GM19328 (cell line): ENCODE measurements at regions not wholly inside any gene's neighbourhood (a gene's known extent, or its start where the extent isn't known, plus 50 kb on each side); places are given as distances from the start of the nearest gene placed in this dataset.
"Not testable (repeated sequence)": the region's sequence is repeated elsewhere in the genome, so short reads cannot be mapped to it uniquely, and the experiment has no call there.

Experiments
- ATAC-seq: cut with Tn5 transposase; IDR thresholded peaks from one replicate; pipeline ENCODE4 v1.9.1; 2021; ENCODE audit warnings: mild to moderate bottlenecking, moderate library complexity; ENCODE audit not compliant: unreplicated experiment

DNA sequence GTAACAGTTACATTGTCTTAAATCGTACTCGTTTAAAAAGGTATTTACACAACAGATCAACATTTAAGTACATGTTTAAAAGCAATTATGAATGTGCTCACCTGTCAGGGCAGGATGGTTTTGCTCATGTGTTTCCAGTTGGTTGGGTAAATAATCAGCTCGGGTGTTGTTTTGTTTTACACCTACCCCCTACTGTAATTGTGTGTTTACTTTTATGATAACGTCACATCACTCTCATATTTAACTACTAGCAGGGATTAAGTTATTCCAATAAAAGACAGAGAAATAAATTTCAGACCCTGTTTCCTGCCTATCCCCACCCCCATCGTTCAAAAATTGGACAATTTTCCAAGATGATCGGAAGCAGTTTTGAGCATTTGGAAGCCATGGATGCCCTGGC, 390.2 kb downstream of the SEC14L1 start:
- no peak for ATAC-seq

DNA sequence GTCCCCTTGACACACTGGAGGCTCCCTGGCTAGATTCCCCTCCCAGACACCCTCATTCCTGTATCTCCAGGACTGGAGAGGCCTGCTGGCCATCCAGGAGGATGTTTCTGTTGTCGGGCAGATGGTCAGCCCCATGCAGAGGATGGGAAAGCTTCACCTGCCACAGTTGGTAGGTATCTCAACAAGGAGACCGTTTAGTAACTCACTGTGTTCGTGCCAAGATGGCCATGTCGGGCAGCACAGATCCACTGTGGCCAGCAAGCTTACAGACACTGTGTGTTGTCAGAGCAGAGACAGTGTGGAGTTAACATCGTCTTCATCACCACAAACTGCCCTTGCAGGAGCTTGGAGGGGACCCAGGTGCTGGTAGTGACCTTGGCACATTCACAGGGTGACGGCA, 390.9 kb downstream of the SEC14L1 start:
- ATAC-seq: no peak

DNA sequence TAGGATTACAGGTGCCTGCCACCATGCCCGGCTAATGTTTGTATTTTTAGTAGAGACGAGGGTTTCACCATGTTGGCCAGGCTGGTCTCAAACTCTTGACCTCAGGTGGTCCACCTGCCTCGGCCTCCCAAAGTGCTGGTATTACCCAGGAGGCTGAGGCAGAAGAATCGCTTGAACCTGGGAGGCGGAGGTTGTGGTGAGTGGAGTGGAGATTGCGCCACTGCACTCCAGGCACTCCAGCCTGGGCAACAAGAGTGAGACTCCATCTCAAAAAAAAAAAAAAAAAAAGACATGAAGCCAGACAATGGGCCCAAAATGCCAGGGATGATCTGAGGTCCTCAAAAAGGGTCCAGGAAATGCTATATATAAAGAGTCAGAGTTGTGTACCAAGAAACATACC, 392.9 kb downstream of the SEC14L1 start:
- not testable (repeated sequence) for ATAC-seq

GRCh38 chr17:77534137-77534536, 393.4 kb downstream of the SEC14L1 start:
- no peak for ATAC-seq

- ATAC-seq: no peak
Measured at GRCh38 chr17:77535435-77535834, 394.7 kb downstream of the SEC14L1 start.

DNA sequence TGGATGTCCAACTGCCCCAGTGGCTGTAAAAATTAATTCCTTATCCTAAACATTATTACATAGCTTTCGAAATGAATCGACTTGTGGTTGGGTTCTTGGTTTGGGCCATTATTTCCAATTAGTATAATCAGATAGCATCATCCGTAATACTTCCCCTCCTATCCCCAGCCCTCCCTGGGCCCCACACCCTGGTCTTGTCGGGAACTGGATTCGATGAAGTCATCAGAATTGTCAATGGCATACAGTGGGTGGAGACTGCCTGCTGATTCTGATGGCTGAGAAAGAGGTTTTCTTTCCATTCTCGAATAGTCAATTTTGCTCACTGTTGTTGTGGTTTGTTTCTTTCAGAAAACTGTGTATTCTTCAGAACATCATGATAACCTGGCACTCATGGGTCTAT, 395.1 kb downstream of the SEC14L1 start:
- ATAC-seq: no peak

DNA sequence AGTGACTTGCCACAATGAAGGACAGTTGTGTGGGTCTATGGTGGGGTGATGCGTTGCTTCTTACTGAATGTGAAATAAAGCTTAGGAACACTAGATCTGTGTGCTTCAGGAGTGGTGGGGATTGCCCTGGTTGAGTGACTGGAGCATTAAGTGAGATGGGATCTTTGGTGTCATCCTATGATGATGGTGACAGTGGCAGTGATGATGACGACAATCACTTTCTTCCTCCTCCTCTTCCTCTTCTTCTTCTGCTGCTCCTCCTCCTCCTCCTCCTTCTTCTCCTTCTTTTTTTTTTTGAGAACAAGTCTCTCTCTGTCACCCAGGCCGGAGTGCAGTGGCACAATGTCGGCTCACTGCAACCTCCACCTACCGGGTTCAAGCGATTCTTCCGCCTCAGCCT, 396.8 kb downstream of the SEC14L1 start:
- no peak for ATAC-seq

DNA sequence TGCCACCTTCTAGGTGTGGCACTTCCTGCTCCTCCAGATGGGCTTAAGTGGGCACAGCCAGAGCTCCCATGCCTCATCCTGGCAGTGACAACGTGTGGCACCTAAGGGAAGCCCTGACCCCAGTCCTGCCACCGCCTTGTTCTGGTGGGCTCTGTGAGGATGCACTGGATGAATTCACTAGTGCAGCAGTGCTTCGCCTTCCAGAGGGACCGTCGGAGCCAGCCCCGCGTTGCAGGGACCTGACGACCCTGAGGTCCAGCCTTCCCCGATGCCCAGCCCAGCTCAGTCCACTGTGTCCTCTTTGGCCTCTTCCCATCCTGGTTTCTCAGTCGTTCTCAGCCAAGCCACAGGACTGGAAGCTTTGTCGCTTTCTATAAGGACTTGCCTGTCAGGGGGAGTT, 399.8 kb downstream of the SEC14L1 start:
- no peak for ATAC-seq

GRCh38 chr17:77540975-77541374, 400.2 kb downstream of the SEC14L1 start:
- no peak for ATAC-seq

DNA sequence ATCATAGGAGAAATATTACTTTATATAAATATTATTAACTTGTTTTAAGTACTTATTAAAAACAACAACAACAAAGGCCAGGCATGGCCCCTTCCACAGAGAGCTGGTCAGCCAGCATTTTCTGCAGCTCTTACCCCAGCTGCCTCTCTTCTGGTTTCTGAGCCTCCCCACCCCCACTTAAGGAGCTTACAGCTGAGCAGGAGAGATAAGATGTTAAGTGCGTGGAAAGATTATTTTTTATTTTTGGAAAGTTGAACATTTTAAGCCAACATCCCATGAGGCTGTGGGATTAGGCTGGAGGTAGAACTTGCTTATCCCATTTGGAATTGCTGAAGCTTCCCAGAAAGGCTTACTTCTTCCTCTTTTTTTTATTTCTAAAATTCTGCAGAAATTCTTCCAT, 401.2 kb downstream of the SEC14L1 start:
- ATAC-seq: no peak

- no peak for ATAC-seq
Measured at GRCh38 chr17:77542551-77543490, 402.1 kb downstream of the SEC14L1 start.

DNA sequence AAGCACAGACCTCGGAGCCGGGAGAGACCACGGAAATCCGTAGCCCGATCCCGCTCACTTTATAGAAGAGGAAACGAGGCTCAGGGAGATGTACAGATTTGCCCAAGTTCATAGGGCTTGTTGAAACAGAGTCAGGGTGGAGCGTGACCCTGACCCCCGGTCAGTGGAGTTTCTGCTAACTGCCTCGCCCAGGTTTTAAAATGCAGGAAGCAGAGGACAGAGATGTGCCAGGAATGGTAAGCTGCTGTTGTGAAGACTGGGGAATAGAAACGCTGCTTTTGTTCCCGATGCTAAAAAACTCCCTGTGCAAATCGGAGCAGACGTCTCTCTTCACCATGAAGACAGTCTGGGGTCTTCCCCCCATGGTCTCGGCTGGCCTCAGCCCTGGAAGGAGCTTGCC, 403.0 kb downstream of the SEC14L1 start:
- no peak for ATAC-seq

GRCh38 chr17:77544347-77545110, 403.8 kb downstream of the SEC14L1 start:
- no peak for ATAC-seq

DNA sequence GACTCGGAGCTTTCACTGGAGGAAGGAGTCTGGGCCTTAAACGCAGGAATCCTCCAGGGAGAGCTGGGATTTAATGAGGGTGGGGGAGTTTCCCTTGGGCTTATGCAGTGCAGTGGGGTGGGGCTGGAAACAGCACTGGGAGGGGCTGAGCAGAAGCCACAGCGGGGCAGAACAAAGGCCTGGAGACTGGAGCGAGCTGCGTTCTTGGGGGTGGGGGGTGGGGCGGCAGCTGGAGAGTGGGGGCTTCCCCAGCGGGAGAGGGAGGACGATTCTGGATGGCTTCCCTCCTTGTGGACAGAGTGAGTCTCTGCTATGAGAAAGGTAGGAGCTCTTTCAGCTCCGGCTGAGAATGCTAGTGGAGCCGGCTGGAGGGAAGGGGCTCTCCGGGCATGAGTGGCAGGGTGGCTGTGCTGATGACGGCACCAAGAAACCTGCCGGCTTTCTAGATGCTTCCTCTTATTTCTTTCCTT, 406.0 kb downstream of the SEC14L1 start:
- no peak for ATAC-seq

- no peak for ATAC-seq
Measured at GRCh38 chr17:77548967-77549366, 408.2 kb downstream of the SEC14L1 start.

DNA sequence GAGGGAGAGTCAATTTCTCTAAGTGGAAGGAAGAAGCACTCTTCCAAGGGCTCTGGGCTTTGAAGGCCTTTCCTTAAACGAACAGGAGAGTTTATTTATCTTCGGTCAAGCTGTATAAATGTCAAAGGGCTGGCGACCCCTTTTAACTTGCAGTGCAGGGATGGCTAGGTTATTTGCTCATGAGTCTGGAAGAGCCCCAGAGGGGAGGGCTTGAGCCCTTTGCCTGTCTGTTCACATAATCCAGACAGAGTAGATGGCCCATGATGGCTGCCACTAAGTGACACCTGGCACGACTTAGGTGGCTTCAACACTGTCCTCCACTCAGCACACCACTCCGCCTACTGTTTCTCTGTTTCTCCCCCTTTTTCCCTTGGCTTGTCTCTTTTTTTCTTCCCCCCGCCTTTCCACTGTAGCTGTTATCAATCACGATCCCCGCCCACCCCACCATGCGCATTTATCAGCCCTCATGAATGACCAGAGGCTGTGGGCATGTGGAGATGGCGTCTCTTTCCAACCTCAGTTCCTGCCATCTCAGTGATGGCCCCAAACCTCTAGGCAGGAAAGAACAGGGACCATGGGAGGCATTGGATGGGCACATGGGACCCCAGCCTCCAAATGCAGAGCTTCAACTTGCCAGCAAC, 408.7 kb upstream of the TNRC6C start:
- no peak for ATAC-seq

DNA sequence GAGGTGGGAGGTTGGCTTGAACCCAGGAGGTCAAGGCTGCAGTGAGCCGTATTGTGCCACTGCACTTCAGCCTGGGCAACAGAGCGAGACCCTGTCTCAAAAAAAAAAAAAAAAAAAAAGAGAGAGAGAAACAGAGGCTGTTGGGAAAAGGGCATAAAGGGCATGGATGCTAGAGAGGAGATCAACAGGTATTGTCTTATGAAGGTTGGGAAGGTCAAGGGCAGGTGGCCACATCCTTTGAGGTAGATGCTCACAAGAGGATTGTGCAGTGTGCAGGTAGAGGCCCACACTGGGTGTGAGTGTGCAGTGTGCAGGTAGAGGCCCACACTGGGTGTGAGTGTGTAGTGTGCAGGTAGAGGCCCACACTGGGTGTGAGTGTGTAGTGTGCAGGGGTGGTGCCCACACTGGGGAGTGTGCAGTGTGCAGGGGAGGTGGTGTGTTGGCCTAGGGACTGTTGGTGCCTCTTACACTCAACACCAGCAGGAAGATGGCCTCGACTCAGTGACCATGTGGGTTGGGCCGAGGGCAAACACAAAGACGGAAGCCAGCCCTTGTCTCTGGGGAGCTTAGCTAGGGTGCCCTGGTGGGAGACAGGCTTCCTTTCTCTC, 404.9 kb upstream of the TNRC6C start:
- ATAC-seq: no peak

DNA sequence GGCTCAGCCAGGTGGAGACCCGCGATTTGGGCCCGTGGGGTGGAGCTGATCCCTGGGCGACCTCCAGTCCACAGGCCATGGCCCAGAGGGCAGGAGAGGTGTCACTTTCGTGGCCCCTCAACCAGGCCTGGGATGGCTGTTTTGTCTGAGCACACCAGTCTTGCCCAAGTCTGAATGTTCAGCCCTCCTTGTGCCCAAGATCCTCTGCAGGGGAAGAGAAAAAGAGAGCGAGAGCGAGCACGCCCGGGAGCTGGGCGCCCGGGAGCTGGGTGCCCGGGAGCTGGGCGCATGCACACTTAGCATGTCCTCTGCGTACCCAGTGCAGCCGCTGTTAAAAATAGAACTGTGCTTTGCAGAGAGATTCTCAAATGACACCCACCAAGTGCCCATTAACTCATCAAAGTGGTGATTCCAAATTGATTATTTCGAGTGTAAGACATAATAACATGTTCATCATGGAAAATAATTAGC, 403.3 kb upstream of the TNRC6C start:
- ATAC-seq: no peak

- ATAC-seq: no peak
Measured at GRCh38 chr17:77555741-77556291, 402.7 kb upstream of the TNRC6C start.

DNA sequence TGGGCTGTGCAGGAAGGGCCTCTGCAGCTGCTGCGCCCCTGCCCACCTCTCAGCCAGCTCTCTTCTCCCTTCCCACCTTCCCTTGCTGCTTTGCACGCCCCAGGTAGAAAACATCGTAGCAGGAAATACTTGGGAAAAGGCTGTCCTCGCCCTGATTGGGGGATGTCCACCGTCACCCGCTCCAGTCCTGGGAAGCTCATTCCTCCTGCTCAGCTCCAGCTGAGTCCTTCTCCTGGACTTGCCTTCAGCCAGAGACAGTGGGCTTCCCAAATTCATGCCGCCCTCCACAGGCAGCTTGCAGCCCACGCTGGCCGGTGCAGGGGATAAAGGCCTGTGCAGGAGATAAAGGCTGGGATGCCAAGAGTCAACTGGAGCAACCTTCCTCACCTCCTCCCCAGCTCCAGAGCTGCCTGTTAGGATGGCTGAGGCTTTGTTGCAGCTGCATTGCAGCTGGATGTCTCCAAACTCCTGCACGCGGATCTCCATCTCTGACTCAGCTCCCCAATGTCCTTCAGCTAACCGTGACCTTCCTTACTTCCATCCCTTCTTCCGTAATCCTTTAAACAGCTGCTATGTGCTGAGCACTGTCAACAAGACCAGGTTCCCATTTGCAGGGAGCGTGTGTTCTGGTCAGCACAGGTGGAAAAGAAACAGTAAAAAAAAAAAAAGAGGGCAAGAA, 402.0 kb upstream of the TNRC6C start:
- no peak for ATAC-seq
